Activated CD8-positive, alpha-beta memory T cell treated with anti-CD3 and anti-CD28 coated beads, Interleukin-2, amount 10 ng/mL, durations not matched to agents 7 days and 5 days (primary cell): ENCODE measurements at regions not wholly inside any gene's neighbourhood (a gene's known extent, or its start where the extent isn't known, plus 50 kb on each side); places are given as distances from the start of the nearest gene placed in this dataset.
"Not testable (repeated sequence)": the region's sequence is repeated elsewhere in the genome, so short reads cannot be mapped to it uniquely, and the experiment has no call there.

Experiments used
- ATAC-seq: fragments of 150-1000 bp; cut with Tn5 transposase; one replicate; pipeline ENCODE4 v1.10.0; 2021; ENCODE audit warnings: moderate library complexity
- CTCF ChIA-PET: fragments of 350-600 bp; sonication (Branson Sonifier 250); formaldehyde crosslinking; loops from one replicate; lab custom pipeline; 2021; ENCODE audit warnings: antibody characterized with exemption; lab: Charles Lee
- DNase-seq: peaks from one replicate; pipeline ENCODE4 v3.0.0-alpha.2; 2020
- H3K27ac Mint-ChIP-seq: one replicate; pipeline ENCODE4 v1.8.0; 2021; ENCODE audit warnings: mild to moderate bottlenecking, mixed read lengths
- H3K27me3 Mint-ChIP-seq: one replicate; pipeline ENCODE4 v1.8.0; 2021; ENCODE audit warnings: mixed read lengths
- H3K36me3 Mint-ChIP-seq: one replicate; pipeline ENCODE4 v1.8.0; 2021; ENCODE audit warnings: mild to moderate bottlenecking, mixed read lengths
- H3K4me1 Mint-ChIP-seq: one replicate; pipeline ENCODE4 v1.8.0; 2021; ENCODE audit warnings: mixed read lengths
- H3K4me3 Mint-ChIP-seq: one replicate; pipeline ENCODE4 v1.8.0; 2021; ENCODE audit warnings: mild to moderate bottlenecking, moderate library complexity, mixed read lengths
- H3K9me3 Mint-ChIP-seq: one replicate; pipeline ENCODE4 v1.8.0; 2022; ENCODE audit warnings: low read depth, mixed read lengths

DNA sequence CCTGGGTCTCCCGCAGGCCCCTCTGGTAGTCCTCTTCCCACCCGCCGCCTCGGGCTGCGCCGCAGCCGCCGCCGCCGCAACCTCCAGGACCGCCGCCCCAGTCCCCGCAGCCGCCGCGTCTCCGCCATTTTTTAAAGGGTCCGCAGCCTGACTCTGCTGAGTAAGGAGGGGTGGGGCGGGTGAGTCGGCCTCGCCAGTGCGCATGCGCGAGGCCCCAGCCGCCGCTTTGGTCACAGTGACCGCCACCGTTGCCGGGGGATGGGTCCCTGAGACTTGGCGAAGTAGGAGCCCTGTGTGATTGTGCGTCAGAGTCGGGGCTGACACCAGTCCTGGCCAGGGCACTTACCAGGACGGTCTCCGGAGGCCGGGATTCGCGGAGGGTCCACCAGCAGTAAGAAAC, 1424.2 kb upstream of the PCDH10 start:
- H3K9me3 Mint-ChIP-seq, H3K4me3 Mint-ChIP-seq, CTCF ChIA-PET, H3K27ac Mint-ChIP-seq, ATAC-seq, H3K4me1 Mint-ChIP-seq, H3K27me3 Mint-ChIP-seq, H3K36me3 Mint-ChIP-seq: not testable (repeated sequence)
- peak; percentile 75 for DNase-seq

DNA sequence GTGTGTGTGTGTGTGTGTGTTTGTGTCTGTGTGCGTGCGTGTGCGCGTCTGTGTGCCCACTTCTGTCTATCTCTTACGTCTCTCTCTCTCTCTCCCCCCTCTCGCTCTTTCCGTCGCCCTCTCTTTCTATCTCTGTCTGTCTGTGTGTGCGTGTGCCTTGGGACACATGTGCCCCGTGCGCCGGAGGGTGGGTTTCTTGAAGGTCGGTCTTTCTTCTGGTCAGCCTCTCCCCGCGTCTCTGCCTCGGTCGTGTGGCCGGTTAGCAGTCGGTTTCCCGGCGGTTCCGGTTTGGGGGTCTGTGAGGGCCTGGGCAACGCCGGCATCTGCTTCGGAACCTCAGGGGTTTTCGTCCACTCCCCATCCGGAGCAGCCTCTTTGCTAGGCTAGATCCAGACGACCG, 1423.6 kb upstream of the PCDH10 start:
- DNase-seq, H3K9me3 Mint-ChIP-seq, H3K4me3 Mint-ChIP-seq, CTCF ChIA-PET, ATAC-seq, H3K27me3 Mint-ChIP-seq, H3K36me3 Mint-ChIP-seq, H3K4me1 Mint-ChIP-seq, H3K27ac Mint-ChIP-seq: not testable (repeated sequence)

DNA sequence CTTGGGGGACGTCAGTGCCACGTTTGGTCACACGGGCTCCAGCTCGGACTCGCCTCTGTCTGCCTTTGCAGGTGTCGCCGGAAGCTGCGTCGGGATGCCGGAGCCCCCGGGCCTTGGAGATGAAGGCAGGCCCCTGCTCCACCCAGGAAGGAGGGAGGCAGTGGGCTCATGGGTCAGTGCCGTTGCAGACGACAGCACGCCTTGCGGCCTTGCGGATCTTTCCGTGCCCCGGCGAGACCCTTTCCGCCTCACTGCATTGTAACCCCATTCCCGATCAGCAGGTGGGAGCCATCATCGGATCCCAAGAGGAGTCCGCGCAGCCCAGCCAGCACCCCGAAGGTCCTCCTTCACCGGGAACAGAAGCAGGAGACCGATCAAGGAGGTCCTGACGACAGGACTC, 1422.2 kb upstream of the PCDH10 start:
- H3K9me3 Mint-ChIP-seq, ATAC-seq, H3K36me3 Mint-ChIP-seq, H3K27me3 Mint-ChIP-seq, H3K4me1 Mint-ChIP-seq, CTCF ChIA-PET, DNase-seq, H3K4me3 Mint-ChIP-seq, H3K27ac Mint-ChIP-seq: not testable (repeated sequence)

DNA sequence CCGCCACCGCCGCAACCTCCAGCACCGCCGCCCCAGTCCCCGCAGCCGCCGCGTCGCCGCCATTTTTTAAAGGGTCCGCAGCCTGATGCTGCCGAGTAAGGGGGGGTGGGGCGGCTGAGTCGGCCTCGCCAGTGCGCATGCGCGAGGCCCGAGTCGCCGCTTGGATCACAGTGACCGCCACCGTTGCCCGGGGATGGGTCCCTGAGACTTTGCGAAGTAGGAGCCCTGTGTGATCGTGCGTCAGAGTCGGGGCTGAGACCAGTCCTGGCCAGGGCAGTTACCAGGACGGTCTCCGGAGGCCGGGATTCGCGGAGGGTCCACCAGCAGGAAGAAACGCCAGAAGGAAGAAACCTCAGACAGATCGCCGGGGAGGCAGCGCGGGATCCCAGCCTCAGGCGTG, 1421.7 kb upstream of the PCDH10 start:
- CTCF ChIA-PET, H3K27ac Mint-ChIP-seq, DNase-seq, H3K9me3 Mint-ChIP-seq, H3K4me1 Mint-ChIP-seq, H3K4me3 Mint-ChIP-seq, H3K27me3 Mint-ChIP-seq, H3K36me3 Mint-ChIP-seq, ATAC-seq: not testable (repeated sequence)

DNA sequence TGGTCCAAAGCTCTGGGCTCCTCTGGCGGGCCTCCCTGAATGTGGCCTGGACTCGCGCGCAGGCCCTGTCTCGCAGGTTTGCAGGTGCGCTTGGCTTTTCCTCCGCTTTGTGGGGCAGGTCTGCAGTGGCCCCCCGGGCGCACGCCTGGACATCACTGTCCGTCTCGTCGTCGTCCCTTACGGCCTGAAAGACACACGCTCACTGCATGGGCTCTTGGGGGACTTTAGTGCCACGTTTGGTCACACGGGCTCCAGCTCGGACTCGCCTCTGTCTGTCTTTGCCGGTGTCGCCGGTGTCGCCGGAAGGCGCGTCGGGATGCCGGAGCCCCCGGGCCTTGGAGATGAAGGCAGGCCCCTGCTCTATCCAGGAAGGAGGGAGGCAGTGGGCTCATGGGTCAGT, 1419.9 kb upstream of the PCDH10 start:
- H3K4me1 Mint-ChIP-seq, H3K27ac Mint-ChIP-seq, ATAC-seq, H3K4me3 Mint-ChIP-seq, H3K9me3 Mint-ChIP-seq, CTCF ChIA-PET, H3K36me3 Mint-ChIP-seq, DNase-seq, H3K27me3 Mint-ChIP-seq: not testable (repeated sequence)

DNA sequence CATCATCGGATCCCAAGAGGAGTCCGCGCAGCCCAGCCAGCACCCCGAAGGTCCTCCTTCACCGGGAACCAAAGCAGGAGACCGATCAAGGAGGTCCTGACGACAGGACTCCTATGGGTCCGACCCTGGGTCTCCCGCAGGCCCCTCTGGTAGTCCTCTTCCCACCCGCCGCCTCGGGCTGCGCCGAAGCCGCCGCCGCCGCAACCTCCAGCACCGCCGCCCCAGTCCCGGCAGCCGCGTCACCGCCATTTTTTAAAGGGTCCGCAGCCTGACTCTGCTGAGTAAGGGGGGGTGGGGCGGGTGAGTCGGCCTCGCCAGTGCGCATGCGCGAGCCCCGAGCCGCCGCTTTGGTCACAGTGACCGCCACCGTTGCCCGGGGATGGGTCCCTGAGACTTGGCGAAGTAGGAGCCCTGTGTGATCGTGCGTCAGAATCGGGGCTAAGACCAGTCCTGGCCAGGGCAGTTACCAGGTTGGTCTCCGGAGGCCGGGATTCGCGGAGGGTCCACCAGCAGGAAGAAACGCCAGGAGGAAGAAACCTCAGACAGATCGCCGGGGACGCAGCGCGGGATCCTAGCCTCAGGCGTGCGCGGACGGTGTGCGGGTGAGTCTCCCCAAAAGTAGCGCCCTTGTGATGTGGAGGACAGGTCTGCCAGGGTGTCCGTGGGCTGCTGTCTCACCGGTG, 1419.2 kb upstream of the PCDH10 start:
- ATAC-seq, H3K27ac Mint-ChIP-seq, CTCF ChIA-PET, H3K4me3 Mint-ChIP-seq, H3K27me3 Mint-ChIP-seq, H3K36me3 Mint-ChIP-seq, DNase-seq, H3K9me3 Mint-ChIP-seq, H3K4me1 Mint-ChIP-seq: not testable (repeated sequence)

DNA sequence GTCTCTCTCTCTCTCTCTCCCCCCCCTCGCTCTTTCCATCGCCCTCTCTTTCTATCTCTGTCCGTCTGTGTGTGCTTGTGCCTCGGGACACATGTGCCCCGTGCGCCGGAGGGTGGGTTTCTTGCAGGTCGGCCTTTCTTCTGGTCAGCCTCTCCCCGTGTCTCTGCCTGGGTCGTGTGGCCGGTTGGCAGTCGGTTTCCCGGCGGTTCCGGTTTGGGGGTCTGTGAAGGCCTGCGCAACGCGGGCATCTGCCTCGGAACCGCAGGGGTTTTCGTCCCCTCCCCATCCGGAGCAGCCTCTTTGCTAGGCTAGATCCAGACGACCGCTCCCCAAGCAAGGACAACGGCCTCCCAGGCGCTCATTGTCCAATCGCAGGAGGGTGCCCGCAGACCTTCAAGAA, 1418.5 kb upstream of the PCDH10 start:
- H3K27ac Mint-ChIP-seq, H3K4me3 Mint-ChIP-seq, CTCF ChIA-PET, ATAC-seq, H3K36me3 Mint-ChIP-seq, DNase-seq, H3K27me3 Mint-ChIP-seq, H3K9me3 Mint-ChIP-seq, H3K4me1 Mint-ChIP-seq: not testable (repeated sequence)

DNA sequence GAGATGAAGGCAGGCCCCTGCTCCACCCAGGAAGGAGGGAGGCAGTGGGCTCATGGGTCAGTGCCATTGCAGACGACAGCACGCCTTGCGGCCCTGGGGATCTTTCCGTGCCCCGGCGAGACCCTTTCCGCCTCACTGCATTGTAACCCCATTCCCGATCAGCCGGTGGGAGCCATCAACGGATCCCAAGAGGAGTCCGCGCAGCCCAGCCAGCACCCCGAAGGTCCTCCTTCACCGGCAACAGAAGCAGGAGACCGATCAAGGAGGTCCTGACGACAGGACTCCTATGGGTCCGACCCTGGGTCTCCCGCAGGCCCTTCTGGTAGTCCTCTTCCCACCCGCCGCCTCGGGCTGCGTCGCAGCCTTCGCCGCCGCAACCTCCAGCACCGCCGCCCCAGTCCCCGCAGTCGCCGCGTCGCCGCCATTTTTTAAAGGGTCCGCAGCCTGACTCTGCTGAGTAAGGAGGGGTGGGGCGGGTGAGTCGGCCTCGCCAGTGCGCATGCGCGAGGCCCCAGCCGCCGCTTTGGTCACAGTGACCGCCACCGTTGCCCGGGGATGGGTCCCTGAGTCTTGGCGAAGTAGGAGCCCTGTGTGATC, 1417.0 kb upstream of the PCDH10 start:
- CTCF ChIA-PET, H3K4me1 Mint-ChIP-seq, H3K27me3 Mint-ChIP-seq, H3K9me3 Mint-ChIP-seq, ATAC-seq, H3K27ac Mint-ChIP-seq, H3K36me3 Mint-ChIP-seq, H3K4me3 Mint-ChIP-seq: not testable (repeated sequence)
- peak; percentile 42 for DNase-seq

DNA sequence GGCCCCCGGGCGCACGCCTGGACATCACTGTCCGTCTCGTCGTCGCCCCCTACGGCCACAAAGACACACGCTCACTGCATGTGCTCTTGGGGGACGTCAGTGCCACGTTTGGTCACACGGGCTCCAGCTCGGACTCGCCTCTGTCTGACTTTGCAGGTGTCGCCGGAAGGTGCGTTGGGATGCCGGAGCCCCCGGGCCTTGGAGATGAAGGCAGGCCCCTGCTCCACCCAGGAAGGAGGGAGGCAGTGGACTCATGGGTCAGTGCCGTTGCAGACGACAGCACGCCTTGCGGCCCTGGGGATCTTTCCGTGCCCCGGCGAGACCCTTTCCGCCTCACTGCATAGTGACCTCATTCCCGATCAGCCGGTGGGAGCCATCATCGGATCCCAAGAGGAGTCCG, 1414.8 kb upstream of the PCDH10 start:
- CTCF ChIA-PET, H3K36me3 Mint-ChIP-seq, DNase-seq, H3K27me3 Mint-ChIP-seq, H3K4me1 Mint-ChIP-seq, H3K9me3 Mint-ChIP-seq, H3K27ac Mint-ChIP-seq, H3K4me3 Mint-ChIP-seq, ATAC-seq: not testable (repeated sequence)

DNA sequence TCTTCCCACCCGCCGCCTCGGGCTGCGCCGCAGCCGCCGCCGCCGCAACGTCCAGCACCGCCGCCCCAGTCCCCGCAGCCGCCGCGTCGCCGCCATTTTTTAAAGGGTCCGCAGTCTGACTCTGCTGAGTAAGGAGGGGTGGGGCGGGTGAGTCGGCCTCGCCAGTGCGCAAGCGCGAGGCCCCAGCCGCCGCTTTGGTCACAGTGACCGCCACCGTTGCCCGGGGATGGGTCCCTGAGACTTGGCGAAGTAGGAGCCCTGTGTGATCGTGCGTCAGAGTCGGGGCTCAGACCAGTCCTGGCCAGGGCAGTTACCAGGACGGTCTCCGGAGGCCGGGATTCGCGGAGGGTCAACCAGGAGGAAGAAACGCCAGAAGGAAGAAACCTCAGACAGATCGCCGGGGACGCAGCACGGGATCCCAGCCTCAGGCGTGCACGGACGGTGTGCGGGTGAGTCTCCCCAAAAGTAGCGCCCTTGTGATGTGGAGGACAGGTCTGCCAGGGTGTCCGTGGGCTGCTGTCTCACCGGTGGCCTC, 1414.2 kb upstream of the PCDH10 start:
- H3K4me3 Mint-ChIP-seq, ATAC-seq, H3K4me1 Mint-ChIP-seq, H3K27me3 Mint-ChIP-seq, H3K9me3 Mint-ChIP-seq, H3K27ac Mint-ChIP-seq, H3K36me3 Mint-ChIP-seq, CTCF ChIA-PET: not testable (repeated sequence)
- peak; percentile 51 for DNase-seq

DNA sequence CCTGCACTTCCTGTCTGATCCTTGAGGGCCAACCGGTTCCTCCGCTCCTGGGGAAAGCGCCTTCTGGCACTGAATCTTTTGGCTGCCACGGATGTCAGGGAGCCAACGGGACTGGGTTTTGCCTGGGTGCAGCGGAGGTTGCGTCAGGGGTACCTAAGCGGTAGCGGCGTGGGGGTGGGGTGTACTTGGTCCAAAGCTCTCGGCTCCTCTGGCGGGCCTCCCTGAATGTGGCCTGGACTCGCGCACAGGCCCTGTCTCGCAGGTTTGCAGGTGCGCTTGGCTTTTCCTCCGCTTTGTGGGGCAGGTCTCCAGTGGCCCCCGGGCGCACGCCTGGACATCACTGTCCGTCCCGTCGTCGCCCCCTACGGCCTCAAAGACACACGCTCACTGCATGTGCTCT, 1410.1 kb upstream of the PCDH10 start:
- CTCF ChIA-PET, H3K9me3 Mint-ChIP-seq, H3K36me3 Mint-ChIP-seq, H3K27me3 Mint-ChIP-seq, ATAC-seq, H3K4me3 Mint-ChIP-seq, H3K27ac Mint-ChIP-seq, H3K4me1 Mint-ChIP-seq, DNase-seq: not testable (repeated sequence)

DNA sequence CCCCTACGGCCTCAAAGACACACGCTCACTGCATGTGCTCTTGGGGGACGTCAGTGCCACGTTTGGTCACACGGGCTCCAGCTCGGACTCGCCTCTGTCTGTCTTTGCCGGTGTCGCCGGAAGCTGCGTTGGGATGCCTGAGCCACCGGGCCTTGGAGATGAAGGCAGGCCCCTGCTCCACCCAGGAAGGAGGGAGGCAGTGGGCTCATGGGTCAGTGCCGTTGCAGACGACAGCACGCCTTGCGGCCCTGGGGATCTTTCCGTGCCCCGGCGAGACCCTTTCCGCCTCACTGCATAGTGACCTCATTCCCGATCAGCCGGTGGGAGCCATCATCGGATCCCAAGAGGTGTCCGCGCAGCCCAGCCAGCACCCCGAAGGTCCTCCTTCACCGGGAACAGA, 1407.3 kb upstream of the PCDH10 start:
- H3K9me3 Mint-ChIP-seq, result not testable (repeated sequence)

DNA sequence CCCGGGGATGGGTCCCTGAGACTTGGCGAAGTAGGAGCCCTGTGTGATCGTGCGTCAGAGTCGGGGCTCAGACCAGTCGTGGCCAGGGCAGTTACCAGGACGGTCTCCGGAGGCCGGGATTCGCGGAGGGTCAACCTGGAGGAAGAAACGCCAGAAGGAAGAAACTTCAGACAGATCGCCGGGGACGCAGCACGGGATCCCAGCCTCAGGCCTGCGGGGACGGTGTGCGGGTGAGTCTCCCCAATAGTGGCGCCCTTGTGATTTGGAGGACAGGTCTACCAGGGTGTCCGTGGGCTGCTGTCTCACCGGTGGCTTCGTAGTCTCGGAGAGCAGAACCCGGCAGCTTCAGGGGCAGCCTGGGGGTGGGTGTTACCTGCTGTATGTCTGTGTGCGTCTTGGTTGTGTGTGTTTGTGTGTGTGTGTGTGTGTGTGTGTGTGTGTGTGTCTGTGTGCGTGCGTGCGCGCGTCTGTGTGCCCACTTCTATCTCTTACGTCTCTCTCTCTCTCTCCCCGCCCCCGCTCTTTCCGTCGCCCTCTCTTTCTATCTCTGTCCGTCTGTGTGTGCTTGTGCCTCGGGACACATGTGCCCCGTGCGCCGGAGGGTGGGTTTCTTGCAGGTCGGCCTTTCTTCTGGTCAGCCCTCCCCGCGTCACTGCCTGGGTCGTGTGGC, 1406.4 kb upstream of the PCDH10 start:
- ATAC-seq, H3K27ac Mint-ChIP-seq, DNase-seq, H3K4me3 Mint-ChIP-seq, H3K27me3 Mint-ChIP-seq, H3K4me1 Mint-ChIP-seq, CTCF ChIA-PET, H3K36me3 Mint-ChIP-seq, H3K9me3 Mint-ChIP-seq: not testable (repeated sequence)

More for the DNA sequence above, 1407.3 kb upstream of the PCDH10 start:
- DNase-seq, CTCF ChIA-PET, H3K4me1 Mint-ChIP-seq, H3K27ac Mint-ChIP-seq, H3K27me3 Mint-ChIP-seq, ATAC-seq, H3K36me3 Mint-ChIP-seq, H3K4me3 Mint-ChIP-seq: not testable (repeated sequence)

DNA sequence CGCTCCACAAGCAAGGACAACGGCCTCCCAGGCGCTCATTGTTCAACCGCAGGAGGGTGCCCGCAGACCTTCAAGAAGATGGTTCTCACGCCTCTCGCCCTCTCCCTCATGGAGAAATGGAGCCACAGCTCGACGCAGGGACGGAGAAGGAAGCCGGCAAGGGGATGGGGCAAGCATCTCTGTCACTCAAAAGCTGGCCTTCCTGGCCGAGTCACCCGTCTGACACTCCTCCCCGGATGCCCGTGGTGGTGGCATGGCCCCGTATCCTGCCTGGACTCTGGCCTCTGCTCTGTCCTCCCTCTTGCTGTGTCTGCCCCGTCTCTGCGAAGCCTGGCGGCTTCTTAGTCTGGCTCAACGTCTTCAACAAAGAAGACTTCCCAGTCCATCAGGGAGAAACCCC, 1405.7 kb upstream of the PCDH10 start:
- H3K27ac Mint-ChIP-seq, H3K4me1 Mint-ChIP-seq, CTCF ChIA-PET, H3K36me3 Mint-ChIP-seq, ATAC-seq, H3K9me3 Mint-ChIP-seq, H3K27me3 Mint-ChIP-seq, H3K4me3 Mint-ChIP-seq, DNase-seq: not testable (repeated sequence)
